WTC11 (cell line): ENCODE measurements at regions not wholly inside any gene's neighbourhood (a gene's known extent, or its start where the extent isn't known, plus 50 kb on each side); places are given as distances from the start of the nearest gene placed in this dataset.

ENCODE experiments used
- ATAC-seq: fragments of 200-7000 bp; cut with Tn5 transposase; 2 replicates; pipeline ENCODE4 v1.10.0; 2021; ENCODE audit warnings: mild to moderate bottlenecking, moderate library complexity
- CTCF ChIA-PET: fragments of 300-600 bp; sonication (Branson Sonifier 250); formaldehyde crosslinking; loops from one replicate; lab custom pipeline; 2021; ENCODE audit warnings: antibody characterized with exemption; lab: Charles Lee
- POLR2A ChIA-PET: fragments of 350-600 bp; sonication (Branson Sonifier 250); formaldehyde crosslinking; loops from one replicate; lab custom pipeline; 2021; ENCODE audit warnings: antibody characterized with exemption; lab: Charles Lee
- DNase-seq: peaks from one replicate; pipeline ENCODE4 v3.0.0; 2021; ENCODE audit warnings: low spot score
- H3K27ac Mint-ChIP-seq: 2 replicates; pipeline ENCODE4 v1.8.0; 2021; ENCODE audit warnings: mixed read lengths
- H3K27me3 Mint-ChIP-seq: 2 replicates; pipeline ENCODE4 v1.8.0; 2021; ENCODE audit warnings: low read depth, mild to moderate bottlenecking, moderate library complexity, mixed read lengths
- H3K36me3 Mint-ChIP-seq: 2 replicates; pipeline ENCODE4 v1.8.0; 2021; ENCODE audit warnings: mixed read lengths
- H3K4me1 Mint-ChIP-seq: 2 replicates; pipeline ENCODE4 v1.8.0; 2022; ENCODE audit warnings: mixed read lengths
- H3K4me3 Mint-ChIP-seq: 2 replicates; pipeline ENCODE4 v1.8.0; 2021; ENCODE audit warnings: mild to moderate bottlenecking, moderate library complexity, mixed read lengths
- H3K9me3 Mint-ChIP-seq: 2 replicates; pipeline ENCODE4 v1.8.0; 2021; ENCODE audit warnings: mixed read lengths
- CDX4 ChIP-seq: fragments of 250-450 bp; sonication (Bioruptor Pico); IDR thresholded peaks from 2 replicates; pipeline ENCODE4 v1.9.0; 2021; ENCODE audit warnings: moderate library complexity, mild to moderate bottlenecking, inconsistent platforms, borderline replicate concordance
- CREB1 ChIP-seq: sonication (generic); formaldehyde crosslinking; IDR thresholded peaks from 2 replicates; pipeline ENCODE4 v1.8.0; 2023; ENCODE audit warnings: mild to moderate bottlenecking, missing genetic modification reagents
- CREM ChIP-seq: sonication (generic); formaldehyde crosslinking; IDR thresholded peaks from 2 replicates; pipeline ENCODE4 v1.8.1; 2022; ENCODE audit warnings: mild to moderate bottlenecking, missing genetic modification reagents, moderate library complexity
- ERG ChIP-seq: fragments of 250-450 bp; sonication (Bioruptor Pico); IDR thresholded peaks from 2 replicates; pipeline ENCODE4 v1.8.0; 2021; ENCODE audit warnings: mild to moderate bottlenecking
- GRHL2 ChIP-seq: fragments of 250-450 bp; sonication (Bioruptor Pico); IDR thresholded peaks from 2 replicates; pipeline ENCODE4 v1.8.0; 2022; ENCODE audit warnings: mild to moderate bottlenecking, moderate library complexity; ENCODE audit not compliant: insufficient replicate concordance, severe bottlenecking
- GTF2I ChIP-seq: fragments of 250-450 bp; sonication (Bioruptor Pico); conservative IDR thresholded peaks from 2 replicates; pipeline ENCODE4 v1.4.0; 2021; ENCODE audit warnings: mild to moderate bottlenecking
- HMGXB4 ChIP-seq: sonication (generic); formaldehyde crosslinking; IDR thresholded peaks from 2 replicates; pipeline ENCODE4 v1.8.1; 2023; ENCODE audit warnings: mild to moderate bottlenecking, moderate library complexity, missing genetic modification reagents
- IRF1 ChIP-seq: sonication (generic); formaldehyde crosslinking; IDR thresholded peaks from 2 replicates; pipeline ENCODE4 v1.8.0; 2023; ENCODE audit warnings: missing genetic modification reagents
- JAZF1 ChIP-seq: fragments of 250-450 bp; sonication (Bioruptor Pico); IDR thresholded peaks from 2 replicates; pipeline ENCODE4 v1.9.0; 2021; ENCODE audit warnings: moderate library complexity, mild to moderate bottlenecking, inconsistent platforms
- NFATC4 ChIP-seq: fragments of 250-450 bp; sonication (Bioruptor Pico); IDR thresholded peaks from 2 replicates; pipeline ENCODE4 v1.9.0; 2021; ENCODE audit warnings: mild to moderate bottlenecking
- NR2C2 ChIP-seq: sonication (generic); formaldehyde crosslinking; IDR thresholded peaks from 2 replicates; pipeline ENCODE4 v1.8.0; 2022; ENCODE audit warnings: mild to moderate bottlenecking, missing genetic modification reagents
- OVOL2 ChIP-seq: fragments of 250-450 bp; sonication (Bioruptor Pico); IDR thresholded peaks from 2 replicates; pipeline ENCODE4 v1.9.0; 2021; ENCODE audit warnings: mild to moderate bottlenecking, borderline replicate concordance
- TCF7 ChIP-seq: sonication (generic); formaldehyde crosslinking; IDR thresholded peaks from 2 replicates; pipeline ENCODE4 v1.8.0; 2022; ENCODE audit warnings: mild to moderate bottlenecking, low read depth, missing genetic modification reagents, moderate library complexity
- TEAD1 ChIP-seq: sonication (generic); formaldehyde crosslinking; IDR thresholded peaks from 2 replicates; pipeline ENCODE4 v1.8.0; 2022; ENCODE audit warnings: mild to moderate bottlenecking, missing genetic modification reagents
- TP53 ChIP-seq: sonication (generic); formaldehyde crosslinking; IDR thresholded peaks from 2 replicates; pipeline ENCODE4 v1.8.1; 2023; ENCODE audit warnings: mild to moderate bottlenecking, missing genetic modification reagents
- USF2 ChIP-seq: sonication (generic); formaldehyde crosslinking; IDR thresholded peaks from 2 replicates; pipeline ENCODE4 v1.8.1; 2023; ENCODE audit warnings: mild to moderate bottlenecking, missing genetic modification reagents, moderate library complexity
- ZMAT4 ChIP-seq: fragments of 250-450 bp; sonication (Bioruptor Pico); IDR thresholded peaks from 2 replicates; pipeline ENCODE4 v1.9.0; 2021; ENCODE audit warnings: mild to moderate bottlenecking
- ZNF138 ChIP-seq: sonication (generic); formaldehyde crosslinking; conservative IDR thresholded peaks from 2 replicates; pipeline ENCODE4 v1.8.1; 2022; ENCODE audit warnings: mild to moderate bottlenecking, moderate library complexity, missing genetic modification reagents
- ZNF317 ChIP-seq: sonication (generic); formaldehyde crosslinking; IDR thresholded peaks from 2 replicates; pipeline ENCODE4 v1.8.1; 2023; ENCODE audit warnings: low read depth, mild to moderate bottlenecking, moderate library complexity, missing genetic modification reagents, borderline replicate concordance
- ZNF423 ChIP-seq: fragments of 250-450 bp; sonication (Bioruptor Pico); IDR thresholded peaks from 2 replicates; pipeline ENCODE4 v2.1.2; 2022; ENCODE audit warnings: mild to moderate bottlenecking, moderate library complexity
- ZNF532 ChIP-seq: fragments of 250-450 bp; sonication (Bioruptor Pico); IDR thresholded peaks from 2 replicates; pipeline ENCODE4 v1.9.0; 2021; ENCODE audit warnings: mild to moderate bottlenecking, borderline replicate concordance

GRCh38 chr3:82676356-82677026 lies 915.0 kb upstream of the GBE1 start:
- ChIA-PET CTCF (no interaction called here), POLR2A (no interaction called here)
- DNase-seq (no peak), ATAC-seq (no peak)
- no peak for TF ChIP-seq TCF7
- TF ChIP-seq TP53 (CRISPR knock-in tag) = no peak
- H3K27ac Mint-ChIP-seq = no peak overlapping the region
- peaks cover 3% of the 10 kb centered on the region; the same call in 1 of the 2 replicates for H3K9me3 Mint-ChIP-seq
- no peaks in the 10 kb centered on the region for H3K27me3 Mint-ChIP-seq
- H3K4me1 Mint-ChIP-seq = peaks cover 7% of the 10 kb centered on the region
- H3K4me3 Mint-ChIP-seq = no peak overlapping the region
- H3K36me3 Mint-ChIP-seq = no peaks in the 10 kb centered on the region

- CTCF ChIA-PET = no interaction called here
- H3K9me3 Mint-ChIP-seq = no peaks in the 10 kb centered on the region
- no peaks in the 10 kb centered on the region for H3K27me3 Mint-ChIP-seq
- TF ChIP-seq TEAD1 (CRISPR knock-in tag) = no peak
- no peak for TF ChIP-seq CREB1 (CRISPR knock-in tag)
- no peak overlapping the region for H3K4me3 Mint-ChIP-seq
- DNase-seq (no peak), ATAC-seq (no peak)
- H3K36me3 Mint-ChIP-seq = no peaks in the 10 kb centered on the region
- POLR2A ChIA-PET = no interaction called here
- peaks cover 3% of the 10 kb centered on the region for H3K4me1 Mint-ChIP-seq
- H3K27ac Mint-ChIP-seq = no peak overlapping the region
These were observed 911.5 kb upstream of the GBE1 start for GRCh38 chr3:82672966-82673365.

GRCh38 chr3:82671466-82671865 lies 910.0 kb upstream of the GBE1 start:
- ATAC-seq = no peak
- no peak overlapping the region for H3K27ac Mint-ChIP-seq
- H3K9me3 Mint-ChIP-seq = peaks cover 1% of the 10 kb centered on the region
- ChIA-PET CTCF (no interaction called here), POLR2A (no interaction called here)
- no peak for DNase-seq
- no peak overlapping the region for H3K4me3 Mint-ChIP-seq
- no peaks in the 10 kb centered on the region for H3K36me3 Mint-ChIP-seq
- no peak for TF ChIP-seq CREB1 (CRISPR knock-in tag)
- TF ChIP-seq TP53 (CRISPR knock-in tag) = no peak
- TF ChIP-seq ZNF532 (CRISPR knock-in tag) = no peak
- TF ChIP-seq ZNF317 (CRISPR knock-in tag) = no peak
- TF ChIP-seq ZMAT4 = no peak
- TF ChIP-seq NR2C2 (CRISPR knock-in tag) = no peak
- no peak for TF ChIP-seq ERG
- no peak for TF ChIP-seq OVOL2 (CRISPR knock-in tag)
- TF ChIP-seq GTF2I (CRISPR knock-in tag) = no peak
- TF ChIP-seq HMGXB4 = no peak
- no peak for TF ChIP-seq NFATC4
- no peak for TF ChIP-seq ZNF138 (CRISPR knock-in tag)
- no peak for TF ChIP-seq JAZF1 (CRISPR knock-in tag)
- TF ChIP-seq USF2 = no peak
- no peak for TF ChIP-seq ZNF423 (CRISPR knock-in tag)
- TF ChIP-seq GRHL2 = no peak
- TF ChIP-seq CREM (CRISPR knock-in tag) = no peak
- TF ChIP-seq IRF1 (CRISPR knock-in tag) = no peak
- TF ChIP-seq CDX4 (CRISPR knock-in tag) = no peak
- H3K27me3 Mint-ChIP-seq = no peaks in the 10 kb centered on the region
- no peaks in the 10 kb centered on the region for H3K4me1 Mint-ChIP-seq
